ENCODE measurements at regions not wholly inside any gene's neighbourhood (a gene's known extent, or its start where the extent isn't known, plus 50 kb on each side); places are given as distances from the start of the nearest gene placed in this dataset.
A peak's percentile ranks its signal among the peaks of the same experiment; 100 is the strongest.

DNA sequence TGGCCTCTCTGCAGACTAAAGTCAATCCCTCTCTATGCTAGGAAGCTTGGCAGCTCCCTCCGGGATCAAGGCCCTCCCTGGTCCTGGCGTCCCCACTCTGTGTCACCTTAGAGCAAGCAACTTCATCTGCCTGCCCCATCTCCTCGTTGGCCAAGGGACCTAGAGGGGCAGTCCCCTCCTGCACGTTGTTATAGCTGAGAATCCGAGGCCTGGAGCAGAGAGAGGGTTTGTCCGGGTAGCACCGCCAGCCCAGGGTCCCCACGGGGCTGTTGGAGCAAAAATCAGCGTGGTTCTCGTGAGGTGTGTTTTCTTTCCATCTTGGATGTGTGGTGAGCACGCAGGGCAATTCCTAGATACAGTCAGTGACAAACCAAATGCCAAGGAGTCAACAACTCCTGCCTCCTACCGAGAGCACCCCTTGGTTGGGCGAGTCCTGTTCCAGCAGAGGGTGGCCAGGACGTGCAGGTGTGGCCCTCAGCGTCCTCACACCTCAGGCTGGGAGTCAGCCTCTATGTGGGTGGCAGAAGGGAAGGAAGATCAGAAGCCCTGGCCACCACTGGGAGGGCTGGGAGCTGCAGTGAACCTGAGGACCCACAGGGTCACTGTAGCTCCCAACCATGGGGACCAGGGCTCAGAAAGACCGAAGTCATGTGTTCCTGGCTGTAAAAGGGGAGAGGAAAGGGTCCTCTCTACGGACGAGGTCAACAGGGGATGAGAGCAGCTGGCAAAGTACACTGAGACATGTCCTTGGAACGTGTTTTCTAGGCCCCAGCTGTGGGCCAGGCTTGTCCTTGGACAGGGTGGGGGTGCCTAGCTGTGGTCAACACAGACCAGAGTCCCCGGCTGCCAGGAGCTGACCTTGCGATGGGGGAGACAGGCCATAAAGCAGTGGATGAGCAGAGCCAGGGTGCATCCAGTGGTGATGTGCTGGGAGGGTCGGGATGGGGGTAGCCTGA is 85.6 kb upstream of the CIBAR2 start (continued):
- TF ChIP-seq ZNF777 (CRISPR knock-in tag; IDR thresholded peaks at IDR 0.05) = no peak
- peak; percentile 75 for TF ChIP-seq SP5 (CRISPR knock-in tag; IDR thresholded peaks at IDR 0.05; ENCODE audit: borderline replicate concordance, low read depth)
- TF ChIP-seq ZNF264 (CRISPR knock-in tag; IDR thresholded peaks at IDR 0.05) = peak; percentile 91
- no peak for TF ChIP-seq CC2D1A (CRISPR knock-in tag; IDR thresholded peaks at IDR 0.05)
- TF ChIP-seq, protein P1, sequence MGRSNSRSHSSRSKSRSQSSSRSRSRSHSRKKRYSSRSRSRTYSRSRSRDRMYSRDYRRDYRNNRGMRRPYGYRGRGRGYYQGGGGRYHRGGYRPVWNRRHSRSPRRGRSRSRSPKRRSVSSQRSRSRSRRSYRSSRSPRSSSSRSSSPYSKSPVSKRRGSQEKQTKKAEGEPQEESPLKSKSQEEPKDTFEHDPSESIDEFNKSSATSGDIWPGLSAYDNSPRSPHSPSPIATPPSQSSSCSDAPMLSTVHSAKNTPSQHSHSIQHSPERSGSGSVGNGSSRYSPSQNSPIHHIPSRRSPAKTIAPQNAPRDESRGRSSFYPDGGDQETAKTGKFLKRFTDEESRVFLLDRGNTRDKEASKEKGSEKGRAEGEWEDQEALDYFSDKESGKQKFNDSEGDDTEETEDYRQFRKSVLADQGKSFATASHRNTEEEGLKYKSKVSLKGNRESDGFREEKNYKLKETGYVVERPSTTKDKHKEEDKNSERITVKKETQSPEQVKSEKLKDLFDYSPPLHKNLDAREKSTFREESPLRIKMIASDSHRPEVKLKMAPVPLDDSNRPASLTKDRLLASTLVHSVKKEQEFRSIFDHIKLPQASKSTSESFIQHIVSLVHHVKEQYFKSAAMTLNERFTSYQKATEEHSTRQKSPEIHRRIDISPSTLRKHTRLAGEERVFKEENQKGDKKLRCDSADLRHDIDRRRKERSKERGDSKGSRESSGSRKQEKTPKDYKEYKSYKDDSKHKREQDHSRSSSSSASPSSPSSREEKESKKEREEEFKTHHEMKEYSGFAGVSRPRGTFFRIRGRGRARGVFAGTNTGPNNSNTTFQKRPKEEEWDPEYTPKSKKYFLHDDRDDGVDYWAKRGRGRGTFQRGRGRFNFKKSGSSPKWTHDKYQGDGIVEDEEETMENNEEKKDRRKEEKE (IDR thresholded peaks at IDR 0.05) = no peak
- TF ChIP-seq KMT2A (CRISPR knock-in tag; IDR thresholded peaks at IDR 0.05) = peak; percentile 70
- TF ChIP-seq, protein P2, sequence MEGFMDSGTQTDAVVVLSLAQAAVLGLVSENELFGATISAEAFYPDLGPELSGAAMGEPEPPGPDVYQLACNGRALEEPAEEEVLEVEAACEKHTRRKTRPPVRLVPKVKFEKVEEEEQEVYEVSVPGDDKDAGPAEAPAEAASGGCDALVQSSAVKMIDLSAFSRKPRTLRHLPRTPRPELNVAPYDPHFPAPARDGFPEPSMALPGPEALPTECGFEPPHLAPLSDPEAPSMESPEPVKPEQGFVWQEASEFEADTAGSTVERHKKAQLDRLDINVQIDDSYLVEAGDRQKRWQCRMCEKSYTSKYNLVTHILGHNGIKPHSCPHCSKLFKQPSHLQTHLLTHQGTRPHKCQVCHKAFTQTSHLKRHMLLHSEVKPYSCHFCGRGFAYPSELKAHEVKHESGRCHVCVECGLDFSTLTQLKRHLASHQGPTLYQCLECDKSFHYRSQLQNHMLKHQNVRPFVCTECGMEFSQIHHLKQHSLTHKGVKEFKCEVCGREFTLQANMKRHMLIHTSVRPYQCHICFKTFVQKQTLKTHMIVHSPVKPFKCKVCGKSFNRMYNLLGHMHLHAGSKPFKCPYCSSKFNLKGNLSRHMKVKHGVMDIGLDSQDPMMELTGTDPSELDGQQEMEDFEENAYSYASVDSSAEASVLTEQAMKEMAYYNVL (CRISPR knock-in tag; IDR thresholded peaks at IDR 0.05; ENCODE audit: borderline replicate concordance) = peak; percentile 65; the same call in 1 of the 2 replicates
- no peak for TF ChIP-seq ZNF354B (CRISPR knock-in tag; IDR thresholded peaks at IDR 0.05)
- 0 out of 2 replicates have a peak, but pooled peaks have one; percentile 15 for TF ChIP-seq ONECUT2 (CRISPR knock-in tag; IDR thresholded peaks at IDR 0.05)
- no peak for TF ChIP-seq MED8 (CRISPR knock-in tag; IDR thresholded peaks at IDR 0.05; ENCODE audit: insufficient replicate concordance)
- 0 out of 2 replicates have a peak, but pooled peaks have one; percentile 77 for TF ChIP-seq ZNF251 (CRISPR knock-in tag; IDR thresholded peaks at IDR 0.05)
- no peak for TF ChIP-seq ZNF441 (CRISPR knock-in tag; IDR thresholded peaks at IDR 0.05; ENCODE audit: borderline replicate concordance)
- peak; percentile 78; the same call in 1 of the 2 replicates for TF ChIP-seq ZNF564 (CRISPR knock-in tag; IDR thresholded peaks at IDR 0.05)
- TF ChIP-seq, protein P3, sequence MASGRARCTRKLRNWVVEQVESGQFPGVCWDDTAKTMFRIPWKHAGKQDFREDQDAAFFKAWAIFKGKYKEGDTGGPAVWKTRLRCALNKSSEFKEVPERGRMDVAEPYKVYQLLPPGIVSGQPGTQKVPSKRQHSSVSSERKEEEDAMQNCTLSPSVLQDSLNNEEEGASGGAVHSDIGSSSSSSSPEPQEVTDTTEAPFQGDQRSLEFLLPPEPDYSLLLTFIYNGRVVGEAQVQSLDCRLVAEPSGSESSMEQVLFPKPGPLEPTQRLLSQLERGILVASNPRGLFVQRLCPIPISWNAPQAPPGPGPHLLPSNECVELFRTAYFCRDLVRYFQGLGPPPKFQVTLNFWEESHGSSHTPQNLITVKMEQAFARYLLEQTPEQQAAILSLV (CRISPR knock-in tag; IDR thresholded peaks at IDR 0.05; ENCODE audit: borderline replicate concordance) = peak; percentile 89
- TF ChIP-seq HMG20B (CRISPR knock-in tag; conservative IDR thresholded peaks at IDR 0.05) = peak; percentile 66
- TF ChIP-seq ZNF160 (CRISPR knock-in tag; IDR thresholded peaks at IDR 0.05) = peak; percentile 75
- peak; percentile 80; the same call in 1 of the 2 replicates for TF ChIP-seq SP140L (CRISPR knock-in tag; IDR thresholded peaks at IDR 0.05; ENCODE audit: borderline replicate concordance)
- TF ChIP-seq KLF12 (CRISPR knock-in tag; IDR thresholded peaks at IDR 0.05; ENCODE audit: borderline replicate concordance) = peak; percentile 61; the same call in 1 of the 2 replicates
- 0 out of 2 replicates have a peak, but pooled peaks have one; percentile 33 for TF ChIP-seq DNMT1 (CRISPR knock-in tag; IDR thresholded peaks at IDR 0.05)
- TF ChIP-seq, protein P4, sequence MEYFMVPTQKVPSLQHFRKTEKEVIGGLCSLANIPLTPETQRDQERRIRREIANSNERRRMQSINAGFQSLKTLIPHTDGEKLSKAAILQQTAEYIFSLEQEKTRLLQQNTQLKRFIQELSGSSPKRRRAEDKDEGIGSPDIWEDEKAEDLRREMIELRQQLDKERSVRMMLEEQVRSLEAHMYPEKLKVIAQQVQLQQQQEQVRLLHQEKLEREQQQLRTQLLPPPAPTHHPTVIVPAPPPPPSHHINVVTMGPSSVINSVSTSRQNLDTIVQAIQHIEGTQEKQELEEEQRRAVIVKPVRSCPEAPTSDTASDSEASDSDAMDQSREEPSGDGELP (IDR thresholded peaks at IDR 0.05; ENCODE audit: borderline replicate concordance, low read depth) = peak; percentile 99
- peak; percentile 85; the same call in 1 of the 2 replicates for TF ChIP-seq NR1H2 (CRISPR knock-in tag; IDR thresholded peaks at IDR 0.05; ENCODE audit: borderline replicate concordance, low read depth)
- no peak for TF ChIP-seq ZFP1 (CRISPR knock-in tag; IDR thresholded peaks at IDR 0.05)
